ENCODE measurements at regions not wholly inside any gene's neighbourhood (a gene's known extent, or its start where the extent isn't known, plus 50 kb on each side); places are given as distances from the start of the nearest gene placed in this dataset.

- DNase-seq = no peak
Observed at GRCh38 chr2:120461092-120461491, 115.2 kb downstream of the INHBB start.

- no peak for DNase-seq
Observed at GRCh38 chr2:120461546-120462537, 115.9 kb downstream of the INHBB start.

- DNase-seq = no peak
Observed at GRCh38 chr2:120463527-120463926, 117.6 kb downstream of the INHBB start.

- DNase-seq = no peak
Observed at GRCh38 chr2:120463996-120464395, 118.1 kb downstream of the INHBB start.

- DNase-seq = no peak
Observed at GRCh38 chr2:120464448-120464931, 118.6 kb downstream of the INHBB start.

GRCh38 chr2:120465012-120465700 is 119.2 kb downstream of the INHBB start:
- no peak for DNase-seq

GRCh38 chr2:120465701-120465988 is 119.7 kb downstream of the INHBB start:
- DNase-seq = no peak

GRCh38 chr2:120465989-120466703 is 120.2 kb downstream of the INHBB start:
- no peak for DNase-seq

GRCh38 chr2:120466704-120467054 is 120.7 kb downstream of the INHBB start:
- DNase-seq = no peak

GRCh38 chr2:120468136-120468535 is 122.2 kb downstream of the INHBB start:
- no peak for DNase-seq

GRCh38 chr2:120469426-120469825 is 123.5 kb downstream of the INHBB start:
- no peak for DNase-seq

GRCh38 chr2:120470041-120470965 is 124.4 kb downstream of the INHBB start:
- DNase-seq = peak; percentile 27

- DNase-seq = no peak
Observed at GRCh38 chr2:120471166-120471565, 125.2 kb downstream of the INHBB start.

GRCh38 chr2:120472031-120472430 is 126.1 kb downstream of the INHBB start:
- DNase-seq = no peak

GRCh38 chr2:120472891-120473309 is 127.0 kb downstream of the INHBB start:
- DNase-seq = no peak

GRCh38 chr2:120473522-120474271 is 127.8 kb downstream of the INHBB start:
- no peak for DNase-seq

GRCh38 chr2:120474486-120474885 is 128.6 kb downstream of the INHBB start:
- no peak for DNase-seq

- DNase-seq = no peak
Observed at GRCh38 chr2:120476141-120476540, 130.2 kb downstream of the INHBB start.

- DNase-seq = no peak
Observed at GRCh38 chr2:120477198-120477597, 131.3 kb downstream of the INHBB start.

GRCh38 chr2:120477831-120478481 is 132.0 kb downstream of the INHBB start:
- no peak for DNase-seq
